HG02840 (cell line): ENCODE measurements at regions not wholly inside any gene's neighbourhood (a gene's known extent, or its start where the extent isn't known, plus 50 kb on each side); places are given as distances from the start of the nearest gene placed in this dataset.
"Not testable (repeated sequence)": the region's sequence is repeated elsewhere in the genome, so short reads cannot be mapped to it uniquely, and the experiment has no call there.

Experiments used
- ATAC-seq: cut with Tn5 transposase; IDR thresholded peaks from one replicate; pipeline ENCODE4 v1.9.1; 2021; ENCODE audit warnings: mild to moderate bottlenecking, moderate library complexity, moderate number of reproducible peaks; ENCODE audit not compliant: unreplicated experiment, low FRiP score

DNA sequence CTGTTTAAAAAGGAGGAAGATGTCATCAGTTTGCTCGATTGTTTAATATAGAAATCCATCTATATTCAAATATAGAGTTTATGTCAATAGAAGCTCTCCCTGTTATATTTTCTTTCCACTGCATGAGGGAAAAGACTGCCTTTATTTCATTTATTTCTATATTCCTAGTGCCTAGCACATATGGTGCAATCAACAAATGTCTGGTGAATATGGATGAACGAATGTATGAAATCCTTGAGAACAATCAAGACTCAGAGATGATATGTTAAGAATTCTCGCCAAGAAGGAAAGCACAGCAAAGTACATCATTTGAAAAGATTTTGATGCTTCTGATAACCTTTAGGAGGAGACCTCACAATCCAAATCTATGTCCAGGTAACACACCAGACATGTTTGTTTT, 296.0 kb upstream of the LMO3 start:
- no peak for ATAC-seq

- no peak for ATAC-seq
Measured at GRCh38 chr12:16893426-16893825, 287.5 kb upstream of the LMO3 start.

DNA sequence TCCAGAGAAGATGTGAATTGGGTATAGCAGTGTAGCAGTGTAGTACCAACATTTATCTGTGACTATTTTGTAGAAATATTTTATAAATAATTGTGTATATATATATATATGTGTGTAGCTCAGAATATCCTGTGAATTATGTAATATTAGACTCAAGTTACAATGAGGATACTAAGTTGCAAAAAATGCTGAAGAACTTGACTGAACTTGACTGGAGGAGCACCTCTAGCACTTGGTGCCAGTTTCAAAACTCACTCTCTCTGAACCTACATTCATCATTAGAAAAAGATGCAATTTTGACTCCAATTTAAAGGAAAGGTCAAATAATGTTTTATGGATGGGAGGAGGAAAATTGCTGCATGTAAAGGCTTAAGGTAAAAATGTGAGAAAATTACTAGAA, 285.7 kb upstream of the LMO3 start:
- ATAC-seq, result no peak

DNA sequence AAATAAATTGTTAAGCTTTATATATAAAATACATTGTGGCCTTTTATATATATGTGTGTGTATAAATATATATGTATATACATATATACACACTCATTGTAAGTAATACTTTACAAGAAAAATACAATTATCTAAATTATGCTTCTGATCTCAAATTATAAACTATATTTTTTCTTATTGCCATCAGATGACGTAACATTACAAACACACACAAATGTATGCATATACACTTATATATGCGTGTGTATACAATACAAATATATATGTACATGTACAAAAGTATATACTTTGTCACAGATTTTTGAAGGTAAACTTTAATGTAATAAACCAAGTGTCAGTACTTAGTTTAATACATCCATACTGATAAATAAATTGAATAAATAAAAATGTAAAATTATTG, 278.9 kb upstream of the LMO3 start:
- no peak for ATAC-seq

DNA sequence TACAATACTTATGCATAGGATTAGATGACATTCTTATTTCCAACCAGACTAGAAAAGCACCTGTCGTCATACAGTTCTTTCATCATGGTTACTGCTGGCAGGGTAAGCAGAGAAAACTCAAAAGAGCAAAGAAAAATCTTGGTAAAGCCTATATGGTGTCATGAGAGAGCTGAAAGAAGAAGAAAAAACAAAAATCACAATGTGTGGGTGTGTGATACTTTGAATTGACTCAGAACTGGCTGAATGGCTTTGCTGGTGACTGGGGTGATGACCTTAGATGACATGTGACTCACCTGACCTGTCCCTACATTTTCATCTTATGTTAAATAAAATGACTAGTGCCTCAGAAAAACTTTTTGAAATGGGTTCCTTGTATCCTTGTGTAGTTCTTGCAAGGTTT, 278.1 kb upstream of the LMO3 start:
- no peak for ATAC-seq

DNA sequence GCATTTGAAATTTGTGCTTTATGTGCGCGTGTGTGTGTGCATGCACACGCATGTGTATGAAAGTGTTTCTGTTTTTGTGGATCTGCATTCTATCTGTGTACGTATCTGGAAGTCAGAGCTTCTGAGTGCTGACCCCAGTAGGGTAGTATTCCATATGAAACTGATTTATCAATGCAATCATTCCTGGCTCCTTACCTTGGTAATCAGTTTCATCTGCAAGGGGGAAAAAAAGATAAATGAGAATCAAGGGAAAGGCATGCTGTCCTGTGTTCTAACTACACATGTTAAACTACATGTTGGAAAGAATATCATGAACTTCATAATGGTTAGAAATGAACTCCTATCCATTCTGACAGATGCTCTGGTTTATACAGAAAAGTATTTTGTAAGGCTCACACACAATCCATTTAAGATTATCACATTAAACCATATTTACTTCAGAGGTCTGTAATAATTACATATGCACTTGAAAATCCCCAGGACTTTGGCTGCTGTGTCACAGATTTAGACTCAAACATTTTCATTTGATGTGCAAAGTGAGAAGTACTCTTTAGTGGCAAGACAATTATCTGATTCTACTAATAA, 276.1 kb upstream of the LMO3 start:
- no peak for ATAC-seq

- ATAC-seq, result no peak
Measured at GRCh38 chr12:16880864-16881285, 274.9 kb upstream of the LMO3 start.

GRCh38 chr12:16870845-16871244, 264.9 kb upstream of the LMO3 start:
- no peak for ATAC-seq

- no peak for ATAC-seq
Measured at GRCh38 chr12:16863742-16864141, 257.8 kb upstream of the LMO3 start.

DNA sequence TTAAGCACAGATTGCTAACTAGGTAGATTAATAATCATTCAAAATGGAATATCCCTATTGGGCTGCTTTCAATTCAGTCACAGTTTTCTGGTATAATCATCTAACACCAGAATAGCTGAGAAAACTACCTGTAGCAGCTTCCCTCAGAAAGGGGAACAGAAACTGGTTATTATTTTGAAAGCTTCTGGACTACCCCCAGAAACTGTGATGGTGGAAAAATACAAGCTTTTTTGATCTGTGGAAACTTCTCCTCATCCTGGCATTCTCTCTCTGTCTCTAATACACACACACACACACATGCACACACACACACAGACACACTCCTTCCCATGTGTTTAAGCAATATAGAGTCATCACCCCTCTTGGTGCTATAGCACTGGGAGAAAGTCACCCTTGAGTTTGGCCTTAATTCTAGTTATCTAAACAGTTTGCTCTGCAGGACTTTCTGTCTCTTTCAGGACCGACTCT, 251.5 kb upstream of the LMO3 start:
- peak; percentile 97 for ATAC-seq

GRCh38 chr12:16854465-16854864, 248.5 kb upstream of the LMO3 start:
- ATAC-seq, result no peak

- ATAC-seq, result no peak
Measured at GRCh38 chr12:16849473-16849872, 243.5 kb upstream of the LMO3 start.

DNA sequence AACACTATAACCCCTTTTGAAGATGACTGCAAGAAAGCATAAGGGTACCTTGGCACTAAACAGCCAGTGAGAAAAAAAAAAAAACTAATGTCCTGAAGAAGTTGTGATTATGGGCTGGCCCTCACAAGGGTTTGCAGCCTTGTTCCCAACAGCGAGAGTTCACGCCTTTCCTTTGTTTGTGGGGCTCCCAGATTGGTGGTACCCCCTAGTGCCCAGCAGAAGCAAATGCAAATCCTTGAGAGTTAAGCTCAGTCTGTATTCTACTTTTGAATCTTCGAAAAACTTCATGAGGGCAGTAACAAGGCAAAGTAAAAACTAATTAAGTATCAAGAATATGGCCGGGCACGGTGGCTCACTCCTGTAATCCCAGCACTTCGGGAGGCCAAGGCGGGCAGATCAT, 238.9 kb upstream of the LMO3 start:
- no peak for ATAC-seq

- ATAC-seq, result peak; percentile 93
Measured at GRCh38 chr12:16833376-16834015, 227.5 kb upstream of the LMO3 start.

- no peak for ATAC-seq
Measured at GRCh38 chr12:16828891-16829290, 222.9 kb upstream of the LMO3 start.

DNA sequence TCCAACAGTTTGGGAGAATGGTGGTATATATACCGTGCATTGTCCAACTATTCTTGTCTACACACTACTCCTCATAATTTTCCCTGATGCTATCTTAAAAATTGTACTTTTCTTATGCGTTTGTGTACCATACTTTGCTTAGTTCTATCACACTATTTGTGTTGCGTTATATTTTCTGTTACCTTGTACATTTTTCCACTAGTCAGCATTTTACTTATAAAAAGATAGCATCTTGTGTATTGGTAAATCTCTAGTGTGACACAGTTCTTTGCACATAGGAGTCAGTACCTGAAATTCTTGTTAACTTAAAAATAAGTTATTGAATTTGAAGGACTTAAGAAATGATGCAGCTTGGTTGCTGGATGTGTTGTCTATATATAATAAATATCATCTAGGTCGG, 201.8 kb upstream of the LMO3 start:
- ATAC-seq, result no peak

GRCh38 chr12:16796168-16796567, 190.2 kb upstream of the LMO3 start:
- ATAC-seq, result no peak

DNA sequence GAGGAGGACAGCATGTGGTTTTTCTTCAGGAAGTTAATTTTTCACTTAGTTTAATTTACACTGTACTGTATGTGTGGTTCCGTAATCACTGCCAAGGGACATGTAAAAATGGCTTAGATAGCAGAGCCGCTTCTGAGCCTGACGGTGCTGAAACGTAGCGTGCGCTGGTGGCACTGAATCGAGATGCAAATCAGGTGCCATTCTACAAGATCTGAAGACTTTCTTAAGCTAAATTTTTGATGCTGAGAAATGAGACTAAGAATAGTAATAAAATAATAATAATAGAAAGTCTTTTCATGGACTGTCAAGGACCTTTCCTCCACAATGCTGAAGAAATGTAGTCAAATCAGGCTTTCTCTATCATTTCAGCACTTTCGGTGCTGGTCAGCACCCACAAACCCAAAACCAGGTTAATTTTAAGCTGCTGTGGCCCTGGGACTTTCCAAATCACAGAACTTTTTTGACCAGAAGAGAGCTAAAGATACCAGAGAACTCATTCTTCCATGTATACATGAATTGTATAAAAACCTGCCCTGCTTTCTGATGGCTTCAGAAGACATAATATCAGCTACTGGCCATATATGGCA, 183.3 kb upstream of the LMO3 start:
- ATAC-seq, result no peak

- ATAC-seq, result no peak
Measured at GRCh38 chr12:16788506-16789203, 182.7 kb upstream of the LMO3 start.

DNA sequence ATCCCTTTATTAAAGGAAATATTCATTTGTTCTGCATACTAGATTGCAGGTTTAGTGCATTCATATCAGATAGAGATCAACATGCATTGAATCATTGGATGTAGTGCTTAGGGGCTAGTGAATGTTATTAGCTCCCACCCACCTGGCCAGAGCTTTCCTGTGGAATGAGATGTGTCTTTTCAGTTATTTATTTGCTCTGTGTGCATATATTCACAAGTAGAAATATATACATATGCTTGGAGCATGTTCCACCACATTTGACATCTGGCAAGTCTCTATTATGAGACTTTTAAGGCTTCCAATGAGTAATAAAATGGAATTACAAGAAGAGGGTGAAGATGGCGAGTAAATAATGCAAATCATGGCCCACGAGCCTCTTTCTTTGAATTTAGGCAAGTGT, 180.0 kb upstream of the LMO3 start:
- ATAC-seq, result no peak

DNA sequence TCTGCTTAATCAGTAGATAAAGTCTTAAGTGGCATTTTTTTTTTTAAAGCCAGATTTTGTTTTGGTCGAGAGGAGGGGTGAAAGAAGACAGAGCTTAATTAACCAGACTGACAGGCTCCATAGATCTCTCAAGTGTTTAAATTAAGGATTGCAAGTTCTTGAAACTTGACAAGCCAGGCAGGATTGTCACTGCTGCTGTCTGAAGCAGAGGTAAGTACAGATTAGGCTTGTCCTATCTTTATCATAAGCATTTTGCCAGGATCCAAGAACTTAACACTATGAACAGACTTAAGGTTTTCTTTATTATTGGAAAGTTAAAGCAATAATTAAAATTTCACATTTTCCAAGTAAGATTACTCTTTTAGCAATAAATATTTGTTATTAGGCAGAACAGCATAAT, 179.6 kb upstream of the LMO3 start:
- no peak for ATAC-seq

DNA sequence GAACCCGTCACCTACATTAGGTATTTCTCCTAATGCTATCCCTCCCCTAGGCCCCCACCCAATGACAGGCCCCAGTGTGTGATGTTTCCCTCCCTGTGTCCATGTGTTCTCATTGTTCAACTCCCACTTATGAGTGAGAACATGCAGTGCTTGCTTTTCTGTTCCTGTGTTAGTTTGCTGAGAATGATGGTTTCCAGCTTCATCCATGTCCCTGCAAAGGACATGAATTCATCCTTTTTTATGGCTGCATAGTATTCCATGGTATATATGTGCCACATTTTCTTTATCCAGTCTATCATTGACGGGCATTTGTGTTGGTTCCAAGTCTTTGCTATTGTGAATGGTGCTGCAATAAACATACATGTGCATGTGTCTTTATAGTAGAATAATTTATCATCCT, 163.2 kb upstream of the LMO3 start:
- not testable (repeated sequence) for ATAC-seq
